ENCODE measurements at regions not wholly inside any gene's neighbourhood (a gene's known extent, or its start where the extent isn't known, plus 50 kb on each side); places are given as distances from the start of the nearest gene placed in this dataset.

GRCh38 chr9:129504404-129504803 is 116.5 kb downstream of the C9orf50 start:
- no peak for DNase-seq

DNA sequence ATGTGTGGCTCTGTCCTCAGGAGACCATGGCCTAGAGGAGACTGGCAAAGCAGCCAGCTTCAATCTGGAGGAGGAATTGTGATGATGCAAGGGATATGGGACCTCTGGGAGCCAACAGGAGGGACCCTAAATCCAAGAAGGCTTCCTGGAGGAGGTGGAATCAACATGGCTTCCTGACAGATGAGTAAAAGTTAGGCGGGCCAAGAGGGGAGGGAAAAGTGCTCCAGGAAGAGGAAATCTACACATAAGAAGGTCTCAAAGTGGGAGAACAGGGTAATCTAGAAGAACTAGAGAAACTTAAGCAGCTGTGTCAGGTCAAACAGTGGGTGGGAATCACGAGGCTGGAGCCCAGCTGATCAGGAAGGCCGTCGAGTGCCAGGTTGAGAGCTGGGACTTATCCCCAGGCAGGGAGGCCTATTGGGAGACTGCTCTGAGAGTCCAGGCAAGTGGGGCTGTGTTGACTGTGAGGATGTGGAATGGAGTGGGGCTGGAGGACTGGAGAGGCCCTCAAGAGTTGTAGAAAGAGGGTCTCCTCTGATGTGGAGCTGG is 119.1 kb downstream of the C9orf50 start:
- DNase-seq, result no peak

- no peak for DNase-seq
These were observed 119.8 kb downstream of the C9orf50 start for GRCh38 chr9:129500863-129501770.

GRCh38 chr9:129500161-129500862 is 120.6 kb downstream of the C9orf50 start:
- DNase-seq, result no peak

GRCh38 chr9:129498451-129499384 is 122.2 kb downstream of the C9orf50 start:
- no peak for DNase-seq

GRCh38 chr9:129497813-129498450 is 123.0 kb downstream of the C9orf50 start:
- DNase-seq, result no peak

DNA sequence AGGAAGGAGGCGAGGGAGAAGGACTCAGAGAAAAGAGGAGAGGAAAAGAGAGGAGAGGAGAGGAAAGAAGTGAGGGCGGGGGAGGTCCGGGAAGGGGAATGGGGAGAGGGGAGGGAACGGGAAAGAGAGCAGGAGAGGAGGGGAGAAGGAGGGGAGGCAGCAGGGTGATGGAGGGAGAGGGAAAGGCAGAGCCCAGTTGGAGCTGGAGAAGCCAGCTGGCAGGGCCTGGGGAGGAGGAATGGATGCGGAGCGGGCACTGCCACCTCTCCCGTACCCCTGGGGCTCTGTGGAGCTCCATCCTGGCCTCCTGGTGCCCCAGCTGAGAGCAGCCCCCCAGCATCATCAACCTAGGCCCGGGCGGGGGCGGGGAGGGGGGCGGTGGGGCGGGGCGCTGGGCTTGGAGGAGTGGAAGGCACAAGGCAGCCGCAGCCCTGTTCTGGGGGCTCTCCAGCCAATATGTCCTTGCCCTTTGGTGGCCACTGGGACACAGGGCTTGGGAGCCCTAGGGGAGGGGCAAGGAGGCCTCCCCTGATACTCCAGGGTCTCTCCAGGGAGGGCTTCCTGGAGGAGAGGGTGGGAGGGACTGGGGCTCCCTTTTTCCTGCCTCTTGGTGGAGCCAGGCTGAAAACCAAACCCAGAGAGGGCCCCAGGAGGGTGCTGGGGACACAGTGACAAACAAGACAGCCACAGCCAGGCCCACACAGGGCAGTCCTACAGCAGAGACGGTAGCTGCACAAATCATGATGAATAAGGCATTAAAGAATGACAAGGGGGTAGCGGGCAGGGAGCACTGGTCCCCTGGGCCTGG is 123.7 kb downstream of the C9orf50 start:
- DNase-seq, result no peak

DNA sequence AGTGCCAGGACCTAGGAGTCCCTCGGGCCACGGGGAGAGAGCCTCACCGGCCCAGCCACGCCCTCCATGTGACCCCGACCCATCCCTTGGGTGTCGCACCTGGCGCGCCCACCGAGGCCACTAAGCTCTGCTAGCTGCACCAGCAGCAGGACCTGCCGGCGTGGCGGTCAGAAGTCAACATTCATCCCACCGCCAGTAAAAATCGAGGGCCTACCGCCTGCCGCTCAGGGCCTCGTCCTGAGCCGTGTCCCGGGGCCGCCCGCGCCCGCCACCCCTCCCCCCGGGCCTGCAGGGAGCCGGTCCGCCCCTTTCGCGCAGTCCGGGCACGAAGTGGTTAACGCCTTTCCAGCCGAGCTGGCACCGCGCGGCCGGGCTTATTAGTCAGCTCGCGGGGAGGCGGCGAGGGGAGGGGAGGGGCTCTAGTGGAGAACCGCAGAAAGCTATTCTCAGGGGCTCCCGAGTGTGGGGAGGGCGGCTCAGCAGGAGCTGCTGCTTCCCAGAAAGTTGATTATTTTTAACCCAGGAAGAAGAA is 124.4 kb downstream of the C9orf50 start:
- no peak for DNase-seq

DNA sequence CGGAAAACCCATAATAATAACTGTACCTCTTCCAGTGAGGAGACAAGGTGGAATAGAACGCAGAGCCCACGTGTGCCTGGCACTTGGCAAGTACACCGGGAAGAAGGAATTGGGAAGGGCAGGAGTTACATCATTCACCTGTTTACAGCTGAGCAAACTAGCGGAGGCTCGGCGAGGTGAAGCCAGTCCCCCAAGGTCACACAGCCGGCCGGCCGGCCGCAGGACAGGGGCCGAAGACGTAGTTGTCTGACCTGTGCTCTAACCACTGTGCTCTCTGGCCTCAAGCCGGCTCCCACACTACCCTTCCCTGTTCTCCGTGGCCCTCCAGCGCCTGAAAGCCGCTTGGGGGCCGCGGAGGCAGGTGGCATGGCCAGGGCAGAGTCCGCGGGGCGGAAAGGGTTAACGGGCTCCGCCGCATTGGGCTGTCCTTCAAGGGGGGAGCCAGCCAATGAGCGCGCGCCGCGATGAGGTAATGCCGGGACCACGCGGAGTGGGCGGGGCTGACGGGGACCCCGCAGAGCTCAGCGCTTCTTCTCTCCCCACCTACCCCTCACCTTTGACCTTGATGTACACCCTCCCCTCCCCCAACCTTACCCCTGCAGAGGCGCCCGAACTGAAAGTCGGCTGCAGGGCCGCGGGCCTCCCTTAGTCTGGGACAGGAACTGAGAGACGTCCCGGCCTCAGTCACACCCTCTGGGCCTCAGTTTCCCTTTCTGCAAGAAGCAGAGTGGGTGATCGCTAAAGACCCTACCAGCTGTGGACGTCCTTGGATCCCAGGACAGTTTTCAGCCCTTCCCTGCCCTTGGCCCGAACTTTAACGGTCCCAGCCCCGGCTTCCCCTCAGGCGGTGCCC is 125.1 kb downstream of the C9orf50 start:
- DNase-seq, result peak; percentile 2

GRCh38 chr9:129494113-129494789 is 126.7 kb downstream of the C9orf50 start:
- no peak for DNase-seq

GRCh38 chr9:129493706-129494047 is 127.2 kb downstream of the C9orf50 start:
- DNase-seq, result no peak

DNA sequence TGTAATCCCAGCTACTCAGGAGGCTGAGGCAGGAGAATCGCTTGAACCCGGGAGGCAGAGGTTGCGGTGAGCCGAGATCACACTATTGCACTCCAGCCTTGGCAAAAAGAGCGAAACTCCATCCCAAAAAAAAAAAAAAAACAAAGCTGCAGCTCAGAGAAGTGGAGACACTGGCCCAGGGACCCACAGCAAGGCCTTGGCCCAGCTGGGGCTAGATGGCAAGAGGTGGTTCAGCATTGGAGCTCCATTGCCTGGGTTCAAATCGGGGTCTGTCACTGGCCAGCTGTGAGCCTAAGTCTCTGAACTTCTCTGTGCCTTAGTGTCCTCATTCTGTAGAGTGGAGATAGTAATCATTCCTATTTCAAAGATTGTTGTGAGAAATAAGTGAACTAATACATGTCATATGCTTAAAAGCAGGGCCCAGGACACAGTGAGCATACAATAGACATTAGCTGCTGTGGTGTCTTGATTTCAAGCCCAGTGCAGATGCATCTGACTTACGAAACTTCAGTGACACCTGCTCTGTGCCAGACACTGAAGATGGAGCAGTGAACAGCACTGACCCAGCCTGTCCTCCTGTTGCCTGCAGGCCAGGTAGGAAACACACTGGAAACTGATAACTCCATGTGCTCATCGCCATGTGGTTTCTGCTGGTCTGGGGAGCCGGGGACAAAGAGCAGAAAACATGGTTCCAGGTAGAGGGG is 127.7 kb downstream of the C9orf50 start:
- no peak for DNase-seq

GRCh38 chr9:129491487-129491855 is 129.4 kb downstream of the C9orf50 start:
- no peak for DNase-seq

GRCh38 chr9:129490583-129491486 is 130.1 kb downstream of the C9orf50 start:
- DNase-seq, result no peak

- no peak for DNase-seq
These were observed 130.9 kb downstream of the C9orf50 start for GRCh38 chr9:129489838-129490582.

DNA sequence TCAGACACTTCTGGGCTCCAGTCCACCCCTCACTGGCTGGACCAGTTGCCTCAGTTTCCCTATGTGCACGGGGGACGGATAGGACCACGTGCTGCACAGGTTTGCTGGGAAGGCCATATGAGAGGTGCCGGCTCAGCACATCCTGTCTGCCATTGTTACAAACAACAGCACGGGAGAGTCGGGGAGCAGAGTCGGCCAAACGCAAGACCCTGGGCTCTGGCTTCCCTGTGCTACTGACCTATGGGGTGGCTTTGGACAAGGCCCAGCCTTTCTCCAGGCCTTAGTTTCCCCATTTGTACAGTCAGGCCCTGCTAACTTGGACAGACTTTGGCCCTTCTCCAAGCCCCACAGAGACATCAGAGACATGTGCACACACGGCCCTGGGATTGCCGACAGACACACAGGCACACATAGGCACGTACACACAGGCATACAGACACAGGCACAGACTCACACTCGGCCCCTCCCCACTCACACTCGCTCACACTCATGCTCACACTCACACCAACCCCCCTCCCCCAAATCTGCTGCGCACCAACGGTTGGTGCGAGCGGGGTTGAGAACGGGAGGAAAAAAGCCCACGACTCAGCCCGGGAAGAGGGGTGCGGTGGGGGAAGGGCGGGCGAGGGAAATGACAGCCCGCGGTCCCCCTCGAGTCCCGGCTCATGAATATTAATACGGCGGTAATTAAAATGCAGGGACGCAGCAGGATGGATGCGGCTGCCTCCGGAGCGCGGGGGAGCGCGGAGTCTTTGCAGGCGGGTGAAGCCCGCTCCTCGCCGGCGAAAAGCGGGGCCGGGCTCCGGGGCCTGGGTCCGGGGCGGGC is 133.0 kb downstream of the C9orf50 start:
- no peak for DNase-seq
